Nephron (organoid): ENCODE measurements at regions not wholly inside any gene's neighbourhood (a gene's known extent, or its start where the extent isn't known, plus 50 kb on each side); places are given as distances from the start of the nearest gene placed in this dataset.
"Not testable (repeated sequence)": the region's sequence is repeated elsewhere in the genome, so short reads cannot be mapped to it uniquely, and the experiment has no call there.

Source experiments
- H3K27ac Mint-ChIP-seq, 3 experiments: 2 replicates each; pipeline ENCODE4 v1.8.0; 2020; ENCODE audit warnings: mixed read lengths in 3 of 3, mild to moderate bottlenecking in 2 of 3, moderate library complexity in 1 of 3
- H3K27me3 Mint-ChIP-seq: 2 replicates; pipeline ENCODE4 v1.8.0; 2021; ENCODE audit warnings: low read depth, mild to moderate bottlenecking, moderate library complexity, mixed read lengths
- H3K36me3 Mint-ChIP-seq: 2 replicates; pipeline ENCODE4 v1.8.0; 2020; ENCODE audit warnings: low read depth, mixed read lengths
- H3K4me1 Mint-ChIP-seq: 2 replicates; pipeline ENCODE4 v1.8.0; 2020; ENCODE audit warnings: mixed read lengths
- H3K4me3 Mint-ChIP-seq, 3 experiments: 2 replicates each; pipeline ENCODE4 v1.8.0; 2020; ENCODE audit warnings: mild to moderate bottlenecking in 3 of 3, mixed read lengths in 3 of 3, moderate library complexity in 2 of 3
- H3K9me3 Mint-ChIP-seq: 2 replicates; pipeline ENCODE4 v1.8.0; 2020; ENCODE audit warnings: mixed read lengths

DNA sequence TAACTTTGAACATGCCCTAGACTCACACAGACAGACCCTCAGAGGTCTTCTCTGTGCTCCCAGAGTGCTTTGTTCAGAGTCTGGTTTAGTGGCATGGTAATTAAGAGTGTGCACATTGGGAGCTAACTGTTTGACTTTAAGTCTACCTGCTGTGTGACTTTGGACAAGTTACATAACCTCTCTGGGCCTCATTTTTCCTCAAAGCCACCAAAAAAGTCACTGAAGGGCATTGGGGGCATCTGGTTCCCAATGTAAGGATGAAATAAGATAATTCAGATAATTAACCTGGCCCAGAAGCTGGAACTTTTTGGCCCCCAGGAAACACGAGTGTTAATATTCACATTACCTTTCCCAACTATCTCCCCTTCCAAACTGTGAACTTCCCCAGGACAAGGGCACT lies 341.1 kb downstream of the BCL2L11 start:
- not testable (repeated sequence) for H3K4me3 Mint-ChIP-seq, H3K4me1 Mint-ChIP-seq, H3K36me3 Mint-ChIP-seq, H3K9me3 Mint-ChIP-seq, H3K27me3 Mint-ChIP-seq, H3K27ac Mint-ChIP-seq

DNA sequence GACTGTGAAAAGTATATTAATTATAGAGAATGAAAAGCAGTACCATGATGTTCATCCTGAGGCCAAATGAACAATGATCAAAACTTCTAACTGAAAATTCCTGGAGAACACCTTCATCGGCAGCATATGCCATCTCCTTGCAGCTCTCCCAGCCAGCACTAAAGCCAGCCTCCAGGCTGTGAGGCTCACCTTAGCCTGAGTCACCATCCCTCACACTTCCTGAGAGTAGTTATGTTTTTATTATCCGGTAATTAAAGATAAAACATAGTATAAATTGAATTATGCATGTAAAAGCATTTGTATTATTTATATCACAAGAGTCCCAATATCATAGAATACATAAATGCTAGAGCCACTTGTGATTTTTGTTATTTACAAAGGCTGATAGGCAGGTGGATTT lies 341.9 kb downstream of the BCL2L11 start:
- not testable (repeated sequence) for H3K27me3 Mint-ChIP-seq, H3K4me3 Mint-ChIP-seq, H3K4me1 Mint-ChIP-seq, H3K36me3 Mint-ChIP-seq, H3K9me3 Mint-ChIP-seq
- peak overlapping the region in 1 of 3 experiments; percentile 35 for H3K27ac Mint-ChIP-seq

- not testable (repeated sequence) for H3K9me3 Mint-ChIP-seq, H3K4me1 Mint-ChIP-seq
- H3K27ac Mint-ChIP-seq, result peak overlapping the region in 1 of 3 experiments; percentile 83
Observed at GRCh38 chr2:111463238-111463848, 342.6 kb downstream of the BCL2L11 start.

GRCh38 chr2:111463956-111464355 lies 343.2 kb downstream of the BCL2L11 start:
- not testable (repeated sequence) for H3K4me1 Mint-ChIP-seq, H3K4me3 Mint-ChIP-seq, H3K27me3 Mint-ChIP-seq, H3K9me3 Mint-ChIP-seq, H3K27ac Mint-ChIP-seq, H3K36me3 Mint-ChIP-seq

More at GRCh38 chr2:111463238-111463848, 342.6 kb downstream of the BCL2L11 start:
- not testable (repeated sequence) for H3K27me3 Mint-ChIP-seq, H3K36me3 Mint-ChIP-seq, H3K4me3 Mint-ChIP-seq

GRCh38 chr2:111464367-111464766 lies 343.7 kb downstream of the BCL2L11 start:
- H3K4me3 Mint-ChIP-seq, H3K4me1 Mint-ChIP-seq, H3K9me3 Mint-ChIP-seq, H3K27me3 Mint-ChIP-seq, H3K36me3 Mint-ChIP-seq: not testable (repeated sequence)
- peak overlapping the region in 1 of 3 experiments; percentile 62 for H3K27ac Mint-ChIP-seq

DNA sequence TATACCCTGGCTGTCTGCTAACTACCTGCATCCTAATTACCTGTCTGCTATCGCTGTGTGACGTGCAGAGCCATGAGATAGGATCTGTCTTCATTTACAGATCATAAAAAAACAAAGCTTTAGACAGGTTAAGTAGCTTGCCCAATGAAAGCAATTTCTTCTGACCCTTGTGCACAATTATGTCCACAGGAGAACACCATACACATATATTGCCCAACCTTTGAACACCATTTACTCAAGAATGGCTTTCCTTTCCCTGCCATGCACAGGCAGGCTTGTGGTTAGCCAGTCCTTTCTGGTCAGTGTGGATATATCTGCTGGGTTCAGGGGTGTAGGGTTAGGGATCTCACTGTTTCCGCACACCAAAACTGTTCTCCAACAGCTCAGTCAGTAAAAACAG lies 344.8 kb downstream of the BCL2L11 start:
- not testable (repeated sequence) for H3K9me3 Mint-ChIP-seq, H3K36me3 Mint-ChIP-seq, H3K27me3 Mint-ChIP-seq, H3K27ac Mint-ChIP-seq, H3K4me1 Mint-ChIP-seq, H3K4me3 Mint-ChIP-seq

DNA sequence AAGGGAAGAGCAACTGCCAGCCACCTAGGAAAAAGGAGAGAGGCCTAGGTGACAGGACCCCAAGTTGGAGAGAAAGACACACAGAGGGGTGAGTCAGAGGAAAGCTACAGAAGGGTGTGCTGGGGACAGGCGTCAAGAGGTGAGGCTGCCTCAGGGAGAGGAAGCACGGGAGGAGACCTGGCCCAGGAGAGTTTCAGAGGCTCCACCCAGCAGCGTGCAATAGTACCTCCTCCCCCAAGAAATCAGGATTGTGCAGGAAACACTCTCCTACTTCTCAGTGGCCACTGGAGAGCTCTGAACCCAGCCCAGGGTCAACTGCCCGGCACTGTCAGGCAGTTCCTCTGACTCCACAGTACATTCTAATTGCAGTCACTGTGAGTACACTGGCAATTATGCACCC lies 346.0 kb downstream of the BCL2L11 start:
- H3K36me3 Mint-ChIP-seq, H3K27ac Mint-ChIP-seq, H3K9me3 Mint-ChIP-seq, H3K4me1 Mint-ChIP-seq, H3K4me3 Mint-ChIP-seq, H3K27me3 Mint-ChIP-seq: not testable (repeated sequence)

- H3K4me1 Mint-ChIP-seq, H3K36me3 Mint-ChIP-seq, H3K27me3 Mint-ChIP-seq, H3K9me3 Mint-ChIP-seq, H3K4me3 Mint-ChIP-seq, H3K27ac Mint-ChIP-seq: not testable (repeated sequence)
Observed at GRCh38 chr2:111470924-111471323, 350.2 kb downstream of the BCL2L11 start.

- not testable (repeated sequence) for H3K4me1 Mint-ChIP-seq, H3K27me3 Mint-ChIP-seq, H3K27ac Mint-ChIP-seq, H3K9me3 Mint-ChIP-seq, H3K36me3 Mint-ChIP-seq, H3K4me3 Mint-ChIP-seq
Observed at GRCh38 chr2:111471791-111472530, 351.2 kb downstream of the BCL2L11 start.

DNA sequence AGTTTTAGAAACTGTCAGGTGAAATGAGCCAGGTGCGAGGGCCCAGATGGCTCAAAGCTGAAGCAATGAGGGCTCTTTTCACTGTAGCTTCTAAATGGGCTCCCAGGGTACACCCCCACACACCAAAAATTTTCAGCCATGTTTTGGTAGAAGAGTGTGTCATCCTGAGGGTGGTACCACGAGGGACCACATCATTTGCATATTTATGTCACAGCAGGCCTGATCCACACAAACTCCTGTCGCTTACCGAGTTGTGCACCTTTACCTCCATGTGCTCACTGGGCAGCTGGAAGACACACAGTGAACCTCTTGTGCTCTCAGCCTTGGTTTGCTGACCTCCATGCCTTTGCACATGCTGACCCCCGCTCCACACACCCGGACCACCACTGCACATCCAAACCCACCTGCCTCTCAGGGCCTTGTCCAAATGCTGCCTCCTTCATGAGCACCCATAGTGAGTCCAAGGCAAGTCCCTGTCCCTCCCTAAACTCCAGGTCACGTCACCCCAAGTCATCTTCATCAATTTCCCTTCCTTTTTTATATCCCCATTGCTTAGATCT lies 352.2 kb downstream of the BCL2L11 start:
- H3K9me3 Mint-ChIP-seq, H3K4me3 Mint-ChIP-seq, H3K36me3 Mint-ChIP-seq, H3K27me3 Mint-ChIP-seq, H3K4me1 Mint-ChIP-seq: not testable (repeated sequence)
- peak overlapping the region in 1 of 3 experiments; percentile 57 for H3K27ac Mint-ChIP-seq

DNA sequence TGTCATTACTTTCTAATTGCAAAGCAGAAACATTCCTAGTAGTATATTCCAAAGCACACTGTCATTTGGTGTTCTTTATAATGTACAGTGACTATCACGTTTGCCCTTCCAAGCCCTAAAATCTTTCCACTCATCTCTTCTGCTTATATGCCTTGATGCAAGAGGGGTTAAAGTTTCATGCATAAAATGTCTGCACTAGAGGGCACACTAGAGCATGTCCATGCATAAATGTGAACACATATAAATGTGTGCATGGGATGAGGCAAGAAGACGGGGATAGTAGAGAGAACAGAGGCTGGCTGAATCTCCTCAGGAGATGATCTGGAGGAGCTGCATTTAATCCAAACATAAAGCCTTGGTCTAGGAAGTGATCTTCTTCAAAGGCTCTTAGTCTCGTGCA lies 352.8 kb downstream of the BCL2L11 start:
- H3K27ac Mint-ChIP-seq, result peak overlapping the region in 1 of 3 experiments; percentile 57
- H3K27me3 Mint-ChIP-seq, H3K4me3 Mint-ChIP-seq, H3K4me1 Mint-ChIP-seq, H3K36me3 Mint-ChIP-seq, H3K9me3 Mint-ChIP-seq: not testable (repeated sequence)

- H3K4me3 Mint-ChIP-seq, H3K27ac Mint-ChIP-seq, H3K9me3 Mint-ChIP-seq, H3K36me3 Mint-ChIP-seq, H3K4me1 Mint-ChIP-seq, H3K27me3 Mint-ChIP-seq: not testable (repeated sequence)
Observed at GRCh38 chr2:111474198-111474705, 353.5 kb downstream of the BCL2L11 start.

DNA sequence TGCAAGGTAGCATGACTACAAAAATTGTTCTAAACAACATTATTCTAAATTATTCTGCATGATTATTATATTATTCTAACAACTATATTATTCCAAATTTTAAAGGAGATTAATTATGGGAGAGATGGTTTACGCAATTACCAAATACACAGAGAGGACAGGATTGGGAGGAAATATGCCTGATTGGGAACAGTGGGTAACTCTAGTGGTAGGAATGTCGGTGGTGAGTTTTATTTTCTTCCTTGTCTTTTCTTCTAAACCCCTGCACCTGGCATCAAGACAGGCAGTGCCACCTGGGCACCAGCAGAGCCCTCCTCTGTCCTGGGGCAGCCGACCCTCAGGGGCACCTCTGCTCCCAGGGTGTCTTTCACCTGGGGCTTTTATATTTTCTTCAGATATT lies 357.6 kb downstream of the BCL2L11 start:
- H3K36me3 Mint-ChIP-seq, H3K4me1 Mint-ChIP-seq, H3K27me3 Mint-ChIP-seq, H3K9me3 Mint-ChIP-seq, H3K27ac Mint-ChIP-seq, H3K4me3 Mint-ChIP-seq: not testable (repeated sequence)

DNA sequence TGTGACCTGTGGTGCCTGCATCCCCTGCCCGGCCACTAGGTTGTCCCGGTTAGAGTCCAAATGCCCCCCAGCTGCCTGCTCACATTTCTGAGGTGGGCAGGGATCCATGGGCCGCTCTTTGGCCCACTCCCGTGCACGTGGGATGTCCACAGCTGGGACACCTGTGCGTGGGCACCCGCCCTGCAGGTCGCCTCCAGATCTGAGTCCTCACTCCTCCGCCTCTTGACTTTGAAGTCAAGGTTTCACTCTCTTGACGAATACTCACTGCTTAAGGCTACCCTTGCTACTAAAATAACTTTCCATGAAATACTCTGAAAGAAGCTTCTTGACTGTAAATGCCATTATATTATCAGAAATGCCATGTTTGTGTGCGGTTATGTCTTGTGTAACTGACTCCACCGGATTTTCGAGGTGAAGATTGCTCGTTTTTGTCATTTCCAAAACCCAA lies 358.2 kb downstream of the BCL2L11 start:
- H3K27me3 Mint-ChIP-seq, H3K4me3 Mint-ChIP-seq, H3K4me1 Mint-ChIP-seq, H3K36me3 Mint-ChIP-seq, H3K27ac Mint-ChIP-seq, H3K9me3 Mint-ChIP-seq: not testable (repeated sequence)

DNA sequence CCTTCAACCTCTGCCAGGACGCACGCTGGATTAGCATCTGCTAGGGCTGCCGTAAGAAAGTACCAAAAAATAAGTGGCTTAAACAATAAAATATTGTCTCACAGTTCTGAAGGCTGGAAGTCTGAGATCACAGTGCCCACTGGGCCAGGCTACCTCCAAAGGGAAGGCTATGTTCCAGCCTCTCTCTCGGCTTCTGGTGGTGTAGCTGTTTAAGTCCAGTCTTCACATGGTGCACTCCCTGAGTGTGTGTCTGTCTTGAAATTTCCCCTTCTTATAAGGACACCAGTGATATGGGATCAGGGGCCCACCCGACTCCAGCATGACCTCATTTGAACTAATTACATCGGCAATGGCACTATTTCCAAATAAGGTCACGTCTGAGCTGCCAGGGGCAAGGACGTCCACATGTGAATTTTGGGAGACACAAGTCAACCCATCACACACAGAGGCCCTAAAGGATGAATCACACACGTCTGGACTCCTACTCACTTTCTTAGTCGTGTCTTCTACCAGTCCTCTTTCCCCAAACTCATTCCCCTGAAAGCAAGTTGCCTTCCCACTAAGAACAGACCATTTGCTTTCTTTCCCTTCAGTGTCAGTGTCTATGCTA lies 359.4 kb downstream of the BCL2L11 start:
- not testable (repeated sequence) for H3K4me1 Mint-ChIP-seq, H3K9me3 Mint-ChIP-seq, H3K36me3 Mint-ChIP-seq, H3K27ac Mint-ChIP-seq, H3K27me3 Mint-ChIP-seq, H3K4me3 Mint-ChIP-seq
